Hepatocyte (in vitro differentiated cells): ENCODE measurements at regions not wholly inside any gene's neighbourhood (a gene's known extent, or its start where the extent isn't known, plus 50 kb on each side); places are given as distances from the start of the nearest gene placed in this dataset.

Source experiments
- CTCF ChIP-seq: fragments of 200-600 bp; sonication (generic); IDR thresholded peaks from 2 replicates; pipeline ENCODE4 v1.5.1; 2016; ENCODE audit warnings: antibody characterized with exemption, mild to moderate bottlenecking; ENCODE audit not compliant: poor library complexity
- EZH2 ChIP-seq: fragments of 200-600 bp; sonication (generic); IDR thresholded peaks from 2 replicates; pipeline ENCODE4 v1.6.1; 2016; ENCODE audit warnings: antibody characterized with exemption, mild to moderate bottlenecking, borderline replicate concordance
- EZH2phosphoT487 ChIP-seq: fragments of 200-600 bp; sonication (generic); IDR thresholded peaks from one replicate; pipeline ENCODE4 v1.6.1; 2018; ENCODE audit warnings: antibody characterized with exemption, mild to moderate bottlenecking, low read depth, moderate library complexity; ENCODE audit not compliant: unreplicated experiment, severe bottlenecking

GRCh38 chr2:175707322-175707721 lies 294.7 kb downstream of the LNPK start:
- TF ChIP-seq CTCF = no peak
- no peak for TF ChIP-seq EZH2
- TF ChIP-seq EZH2phosphoT487 = no peak
